ENCODE measurements at regions not wholly inside any gene's neighbourhood (a gene's known extent, or its start where the extent isn't known, plus 50 kb on each side); places are given as distances from the start of the nearest gene placed in this dataset.

- Histone ChIP-seq H3K9me3 (ENCODE audit: control insufficient read depth, insufficient read depth, low read length) (peaks cover 45% of the 10 kb centered on the region), H3K4me3 (ENCODE audit: low read depth, low read length) (no peak overlapping the region), H3K27ac (ENCODE audit: low read depth, low read length) (no peak overlapping the region), H3K27me3 (ENCODE audit: control insufficient read depth, insufficient read depth, low read length) (peaks cover 19% of the 10 kb centered on the region)
- no peak for TF ChIP-seq CTCF (IDR thresholded peaks at IDR 0.05; ENCODE audit: low read depth, low read length)
- no peak for DNase-seq (ENCODE audit: low read depth, low spot score)
- ChIA-PET CTCF (no interaction called here), POLR2A (no interaction called here)
Measured at GRCh38 chr12:132399092-132400010, 70.0 kb upstream of the GALNT9 start.

- ChIA-PET CTCF (no interaction called here), POLR2A (no interaction called here)
- peaks cover 19% of the 10 kb centered on the region for H3K27me3 ChIP-seq (ENCODE audit: control insufficient read depth, insufficient read depth, low read length)
- H3K27ac ChIP-seq (ENCODE audit: low read depth, low read length): no peak overlapping the region
- no peak for TF ChIP-seq CTCF (IDR thresholded peaks at IDR 0.05; ENCODE audit: low read depth, low read length)
- H3K9me3 ChIP-seq (ENCODE audit: control insufficient read depth, insufficient read depth, low read length): peaks cover 54% of the 10 kb centered on the region
- no peak for DNase-seq (ENCODE audit: low read depth, low spot score)
- H3K4me3 ChIP-seq (ENCODE audit: low read depth, low read length): no peak overlapping the region
Measured at GRCh38 chr12:132398386-132398991, 69.1 kb upstream of the GALNT9 start.

- ChIA-PET CTCF (no interaction called here), POLR2A (no interaction called here)
- Histone ChIP-seq H3K4me3 (ENCODE audit: low read depth, low read length) (no peak overlapping the region), H3K9me3 (ENCODE audit: control insufficient read depth, insufficient read depth, low read length) (peaks cover 59% of the 10 kb centered on the region), H3K27ac (ENCODE audit: low read depth, low read length) (no peak overlapping the region), H3K27me3 (ENCODE audit: control insufficient read depth, insufficient read depth, low read length) (peaks cover 19% of the 10 kb centered on the region)
- DNase-seq (ENCODE audit: low read depth, low spot score): no peak
- no peak for TF ChIP-seq CTCF (IDR thresholded peaks at IDR 0.05; ENCODE audit: low read depth, low read length)
Measured at GRCh38 chr12:132397934-132398385, 68.6 kb upstream of the GALNT9 start.

- ChIA-PET POLR2A (no interaction called here), CTCF (interaction anchor here (0.8 kb wide), 1 partner anchor 241 kb away, joined by 11 read pairs; no protein-coding TSS in a partner anchor)
- no peak overlapping the region for H3K4me3 ChIP-seq (ENCODE audit: low read depth, low read length)
- no peak for TF ChIP-seq CTCF (IDR thresholded peaks at IDR 0.05; ENCODE audit: low read depth, low read length)
- H3K27ac ChIP-seq (ENCODE audit: low read depth, low read length): no peak overlapping the region
- H3K27me3 ChIP-seq (ENCODE audit: control insufficient read depth, insufficient read depth, low read length): peaks cover 19% of the 10 kb centered on the region
- H3K9me3 ChIP-seq (ENCODE audit: control insufficient read depth, insufficient read depth, low read length): peaks cover 65% of the 10 kb centered on the region
- no peak for DNase-seq (ENCODE audit: low read depth, low spot score)
Measured at GRCh38 chr12:132397152-132397933, 68.0 kb upstream of the GALNT9 start.

Measured in AG04450 (cell line).